BLaER1 (cell line): ENCODE measurements at regions not wholly inside any gene's neighbourhood (a gene's known extent, or its start where the extent isn't known, plus 50 kb on each side); places are given as distances from the start of the nearest gene placed in this dataset.
A peak's percentile ranks its signal among the peaks of the same experiment; 100 is the strongest.

ENCODE experiments used
- H3K27ac ChIP-seq: shearing (Covaris generic); formaldehyde crosslinking; 2 replicates; pipeline ENCODE4 v1.8.1; 2022
- H3K27me3 ChIP-seq: shearing (Covaris generic); formaldehyde crosslinking; 2 replicates; pipeline ENCODE4 v1.8.1; 2022
- H3K36me3 ChIP-seq: shearing (Covaris generic); formaldehyde crosslinking; 2 replicates; pipeline ENCODE4 v1.8.1; 2022
- H3K4me1 ChIP-seq: shearing (Covaris generic); formaldehyde crosslinking; 2 replicates; pipeline ENCODE4 v1.8.1; 2022
- H3K4me2 ChIP-seq: shearing (Covaris generic); formaldehyde crosslinking; 2 replicates; pipeline ENCODE4 v1.8.1; 2022
- H3K4me3 ChIP-seq: shearing (Covaris generic); formaldehyde crosslinking; 2 replicates; pipeline ENCODE4 v1.8.1; 2022
- H3K9ac ChIP-seq: shearing (Covaris generic); formaldehyde crosslinking; 2 replicates; pipeline ENCODE4 v1.8.1; 2022
- H3K9me3 ChIP-seq: shearing (Covaris generic); formaldehyde crosslinking; 2 replicates; pipeline ENCODE4 v1.8.1; 2022
- H4K20me1 ChIP-seq: shearing (Covaris generic); formaldehyde crosslinking; 2 replicates; pipeline ENCODE4 v1.8.1; 2022
- Cebpa-rat ChIP-seq: shearing (Covaris generic); IDR thresholded peaks from 2 replicates; pipeline ENCODE4 v1.8.1; 2022

- no peaks in the 10 kb centered on the region for H3K27me3 ChIP-seq
- H3K36me3 ChIP-seq, result no peaks in the 10 kb centered on the region
- no peak overlapping the region for H3K4me2 ChIP-seq
- H4K20me1 ChIP-seq, result no peaks in the 10 kb centered on the region
- H3K9me3 ChIP-seq, result no peaks in the 10 kb centered on the region
- H3K27ac ChIP-seq, result no peak overlapping the region
- no peak overlapping the region for H3K9ac ChIP-seq
- no peak overlapping the region for H3K4me3 ChIP-seq
- no peaks in the 10 kb centered on the region for H3K4me1 ChIP-seq
- TF ChIP-seq Cebpa-rat, result no peak
Measured at GRCh38 chr6:133759524-133759923, 129.4 kb upstream of the TCF21 start.

- Histone ChIP-seq H3K4me2 (no peak overlapping the region), H3K4me1 (no peaks in the 10 kb centered on the region), H3K36me3 (no peaks in the 10 kb centered on the region), H3K9me3 (no peaks in the 10 kb centered on the region), H3K9ac (no peak overlapping the region), H3K27me3 (no peaks in the 10 kb centered on the region), H3K27ac (no peak overlapping the region), H3K4me3 (no peak overlapping the region), H4K20me1 (no peaks in the 10 kb centered on the region)
- no peak for TF ChIP-seq Cebpa-rat
Measured at GRCh38 chr6:133761706-133762105, 127.2 kb upstream of the TCF21 start.

GRCh38 chr6:133764008-133764753, 124.7 kb upstream of the TCF21 start:
- no peaks in the 10 kb centered on the region for H3K27me3 ChIP-seq
- no peak overlapping the region for H3K27ac ChIP-seq
- H3K4me2 ChIP-seq, result no peak overlapping the region
- H4K20me1 ChIP-seq, result no peaks in the 10 kb centered on the region
- no peak for TF ChIP-seq Cebpa-rat
- no peaks in the 10 kb centered on the region for H3K36me3 ChIP-seq
- no peaks in the 10 kb centered on the region for H3K4me1 ChIP-seq
- no peaks in the 10 kb centered on the region for H3K9me3 ChIP-seq
- H3K4me3 ChIP-seq, result no peak overlapping the region
- H3K9ac ChIP-seq, result no peak overlapping the region

- H3K27ac ChIP-seq, result no peak overlapping the region
- H3K9me3 ChIP-seq, result no peaks in the 10 kb centered on the region
- no peak overlapping the region for H3K9ac ChIP-seq
- H3K36me3 ChIP-seq, result no peaks in the 10 kb centered on the region
- H3K4me3 ChIP-seq, result no peak overlapping the region
- no peak overlapping the region for H3K4me2 ChIP-seq
- H3K4me1 ChIP-seq, result no peaks in the 10 kb centered on the region
- TF ChIP-seq Cebpa-rat, result no peak
- no peaks in the 10 kb centered on the region for H3K27me3 ChIP-seq
- no peaks in the 10 kb centered on the region for H4K20me1 ChIP-seq
Measured at GRCh38 chr6:133764754-133765208, 124.1 kb upstream of the TCF21 start.

- Histone ChIP-seq H3K4me2 (no peak overlapping the region), H3K36me3 (no peaks in the 10 kb centered on the region), H4K20me1 (no peaks in the 10 kb centered on the region), H3K4me1 (no peaks in the 10 kb centered on the region), H3K9ac (no peak overlapping the region), H3K27me3 (no peaks in the 10 kb centered on the region), H3K9me3 (no peaks in the 10 kb centered on the region), H3K27ac (no peak overlapping the region), H3K4me3 (no peak overlapping the region)
- TF ChIP-seq Cebpa-rat, result no peak
Measured at GRCh38 chr6:133767357-133767970, 121.4 kb upstream of the TCF21 start.

GRCh38 chr6:133768656-133769295, 120.1 kb upstream of the TCF21 start:
- Histone ChIP-seq H3K36me3 (no peaks in the 10 kb centered on the region), H3K9ac (no peak overlapping the region), H3K9me3 (no peaks in the 10 kb centered on the region), H4K20me1 (no peaks in the 10 kb centered on the region), H3K4me3 (no peak overlapping the region), H3K4me2 (no peak overlapping the region), H3K27ac (no peak overlapping the region), H3K4me1 (no peaks in the 10 kb centered on the region), H3K27me3 (no peaks in the 10 kb centered on the region)
- TF ChIP-seq Cebpa-rat, result no peak

- Histone ChIP-seq H3K4me3 (no peak overlapping the region), H3K9me3 (no peaks in the 10 kb centered on the region), H3K27me3 (no peaks in the 10 kb centered on the region), H3K9ac (no peak overlapping the region), H3K4me1 (no peaks in the 10 kb centered on the region), H4K20me1 (no peaks in the 10 kb centered on the region), H3K27ac (no peak overlapping the region), H3K36me3 (no peaks in the 10 kb centered on the region), H3K4me2 (no peak overlapping the region)
- no peak for TF ChIP-seq Cebpa-rat
Measured at GRCh38 chr6:133769463-133769862, 119.5 kb upstream of the TCF21 start.

GRCh38 chr6:133772567-133772966, 116.3 kb upstream of the TCF21 start:
- H3K4me3 ChIP-seq, result no peak overlapping the region
- no peak overlapping the region for H3K4me2 ChIP-seq
- H3K27me3 ChIP-seq, result no peaks in the 10 kb centered on the region
- H3K9ac ChIP-seq, result no peak overlapping the region
- H4K20me1 ChIP-seq, result no peaks in the 10 kb centered on the region
- no peaks in the 10 kb centered on the region for H3K36me3 ChIP-seq
- H3K27ac ChIP-seq, result no peak overlapping the region
- TF ChIP-seq Cebpa-rat, result no peak
- H3K9me3 ChIP-seq, result no peaks in the 10 kb centered on the region
- H3K4me1 ChIP-seq, result no peaks in the 10 kb centered on the region

GRCh38 chr6:133773776-133774175, 115.1 kb upstream of the TCF21 start:
- H3K9ac ChIP-seq, result no peak overlapping the region
- no peak overlapping the region for H3K4me2 ChIP-seq
- H3K27me3 ChIP-seq, result no peaks in the 10 kb centered on the region
- H3K9me3 ChIP-seq, result no peaks in the 10 kb centered on the region
- no peak overlapping the region for H3K4me3 ChIP-seq
- H3K27ac ChIP-seq, result no peak overlapping the region
- H3K4me1 ChIP-seq, result no peaks in the 10 kb centered on the region
- H3K36me3 ChIP-seq, result no peaks in the 10 kb centered on the region
- no peaks in the 10 kb centered on the region for H4K20me1 ChIP-seq
- TF ChIP-seq Cebpa-rat, result no peak

GRCh38 chr6:133774356-133774755, 114.6 kb upstream of the TCF21 start:
- no peak overlapping the region for H3K9ac ChIP-seq
- H3K27ac ChIP-seq, result no peak overlapping the region
- H3K9me3 ChIP-seq, result no peaks in the 10 kb centered on the region
- no peaks in the 10 kb centered on the region for H3K4me1 ChIP-seq
- H3K36me3 ChIP-seq, result no peaks in the 10 kb centered on the region
- no peak for TF ChIP-seq Cebpa-rat
- no peaks in the 10 kb centered on the region for H3K27me3 ChIP-seq
- no peaks in the 10 kb centered on the region for H4K20me1 ChIP-seq
- peak overlapping the region; percentile 12; the same call in 1 of the 2 replicates for H3K4me2 ChIP-seq
- no peak overlapping the region for H3K4me3 ChIP-seq
